ENCODE measurements at regions not wholly inside any gene's neighbourhood (a gene's known extent, or its start where the extent isn't known, plus 50 kb on each side); places are given as distances from the start of the nearest gene placed in this dataset.

- TF ChIP-seq CTCF (IDR thresholded peaks at IDR 0.05; ENCODE audit: borderline replicate concordance, extremely low read depth, low read length, poor library complexity, severe bottlenecking), result no peak
- no peak for TF ChIP-seq EZH2 (IDR thresholded peaks at IDR 0.05; ENCODE audit: borderline replicate concordance, low read depth, low read length, severe bottlenecking)
These were observed 113.8 kb upstream of the P2RY1 start for GRCh38 chr3:152720951-152721718.

Measured in DND-41 (cell line).